K562 (cell line): ENCODE measurements at regions not wholly inside any gene's neighbourhood (a gene's known extent, or its start where the extent isn't known, plus 50 kb on each side); places are given as distances from the start of the nearest gene placed in this dataset.

Experiments
- ATAC-seq: fragments of 200-7000 bp; cut with Tn5 transposase; 3 replicates; pipeline ENCODE4 v1.9.1; 2020; ENCODE audit warnings: moderate library complexity
- BruUV-seq: library from RNA; stranded (reverse); fragments of 400-500 nt; replicated peaks from 2 replicates; lab custom pipeline; 2021; lab: Mats Ljungman, UMichigan
- CTCF ChIA-PET: fragments of 300-600 bp; formaldehyde crosslinking; extraction: SDS; loops from one replicate; lab custom pipeline; 2021; ENCODE audit warnings: low intra/inter-chr PET ratio; lab: Yijun Ruan, JAX
- POLR2A ChIA-PET: fragments of 300-600, 350-650 bp; sonication (Branson Sonifier 250); formaldehyde crosslinking; extraction: SDS; loops from one replicate; lab custom pipeline; 2021; ENCODE audit warnings: antibody characterized with exemption, inconsistent platforms; lab: Yijun Ruan, JAX
- DNase-seq, 4 experiments: peaks; one replicate each; pipeline versions ENCODE4 v3.0.0 to v3.0.0-alpha.2; 2011 to 2018; ENCODE audit warnings: low spot score in 3 of 4, mixed read lengths in 3 of 4; ENCODE audit errors: extremely low read depth in 1 of 4
- FAIRE-seq: peaks from 2 replicates; lab custom pipeline; 2011; peaks lifted over from hg19 to GRCh38; lab: Jason Lieb, UNC
- H2AFZ ChIP-seq: 2 replicates; pipeline ENCODE4 v1.6.0; 2011; ENCODE audit warnings: low read depth, low read length, control low read depth, inconsistent platforms
- H3K27ac ChIP-seq: fragments of 200-600 bp; 3 replicates; pipeline ENCODE4 v1.8.0; 2011; ENCODE audit warnings: low read depth, mild to moderate bottlenecking, control low read depth, inconsistent platforms, low read length, moderate library complexity, mixed read lengths; ENCODE audit errors: extremely low read depth
- H3K27me3 ChIP-seq, 2 experiments: fragments of 300-600 bp in 1 of 2; 2 replicates in 1 of 2; 3 replicates in 1 of 2; pipeline versions ENCODE4 v1.6.0 to v1.8.0; 2011; ENCODE audit warnings: inconsistent platforms in 2 of 2, low read length in 2 of 2, mild to moderate bottlenecking in 1 of 2, mixed read lengths in 1 of 2, moderate library complexity in 1 of 2; ENCODE audit not compliant: control insufficient read depth in 2 of 2, insufficient read depth in 2 of 2
- H3K36me3 ChIP-seq: fragments of 300-600 bp; 3 replicates; pipeline ENCODE4 v1.8.0; 2011; ENCODE audit warnings: mild to moderate bottlenecking, low read length, inconsistent platforms; ENCODE audit not compliant: control insufficient read depth, insufficient read depth
- H3K4me1 ChIP-seq, 2 experiments: fragments of 200-600 bp in 1 of 2; replicated peaks in 1 of 2; 2 replicates in 1 of 2; 3 replicates in 1 of 2; pipeline versions ENCODE4 v1.5.1 to v1.8.0; 2011; ENCODE audit warnings: inconsistent platforms in 2 of 2, low read length in 2 of 2, mild to moderate bottlenecking in 1 of 2, mixed read lengths in 1 of 2, moderate library complexity in 1 of 2; ENCODE audit not compliant: control insufficient read depth in 2 of 2, insufficient read depth in 2 of 2
- H3K4me2 ChIP-seq: 2 replicates; pipeline ENCODE4 v1.6.1; 2011; ENCODE audit warnings: low read length, control low read depth, inconsistent platforms, mixed read lengths; ENCODE audit not compliant: insufficient read depth
- H3K4me3 ChIP-seq: fragments of 200-600 bp; sonication (generic), shearing (Covaris generic); 2 replicates; pipeline ENCODE4 v1.5.1; 2016; ENCODE audit warnings: control low read depth, inconsistent platforms
- H3K79me2 ChIP-seq: fragments of 200-600 bp; 3 replicates; pipeline ENCODE4 v1.8.0; 2011; ENCODE audit warnings: low read length, inconsistent platforms; ENCODE audit not compliant: control insufficient read depth, insufficient read depth
- H3K9ac ChIP-seq, 2 experiments: 2 replicates each; pipeline versions ENCODE4 v1.6.0 to v1.6.1; 2011; ENCODE audit warnings: low read depth in 2 of 2, low read length in 2 of 2, control low read depth in 1 of 2, inconsistent platforms in 1 of 2, mild to moderate bottlenecking in 1 of 2, mixed read lengths in 1 of 2; ENCODE audit not compliant: insufficient read depth in 1 of 2
- H3K9me1 ChIP-seq: one replicate; pipeline ENCODE4 v1.6.0; 2011; ENCODE audit warnings: inconsistent platforms, mild to moderate bottlenecking, low read length, moderate library complexity; ENCODE audit not compliant: control insufficient read depth, insufficient read depth
- H3K9me3 ChIP-seq: replicated peaks from 2 replicates; pipeline ENCODE4 v1.5.1; 2011; ENCODE audit warnings: low read depth, low read length, inconsistent platforms; ENCODE audit not compliant: control insufficient read depth, insufficient read depth
- H4K20me1 ChIP-seq: replicated peaks from 2 replicates; pipeline ENCODE4 v1.6.1; 2011; ENCODE audit warnings: low read length, inconsistent platforms, mixed read lengths; ENCODE audit not compliant: control insufficient read depth, insufficient read depth
- ARID2 ChIP-seq: fragments of 450-650 bp; IDR thresholded peaks from 2 replicates; pipeline ENCODE4 v1.6.1; 2017; ENCODE audit warnings: antibody characterized with exemption, mild to moderate bottlenecking
- HNRNPK ChIP-seq: fragments of 200-400 bp; formaldehyde crosslinking; IDR thresholded peaks from one replicate; pipeline ENCODE4 v1.6.1; 2018; ENCODE audit warnings: mild to moderate bottlenecking, low read depth, low read length; ENCODE audit not compliant: poor library complexity, severe bottlenecking
- NFE2 ChIP-seq: IDR thresholded peaks from 2 replicates; pipeline ENCODE4 v1.6.1; 2014; ENCODE audit warnings: antibody characterized with exemption, low read depth
- NFIC ChIP-seq: fragments of 450-650 bp; IDR thresholded peaks from 2 replicates; pipeline ENCODE4 v1.6.1; 2017; ENCODE audit warnings: mild to moderate bottlenecking, inconsistent platforms
- PURB ChIP-seq: sonication (generic); formaldehyde crosslinking; IDR thresholded peaks from 2 replicates; pipeline ENCODE4 v1.9.0; 2021; ENCODE audit warnings: low read depth, mild to moderate bottlenecking, missing genetic modification reagents
- RBM39 ChIP-seq: fragments of 200-400 bp; formaldehyde crosslinking; optimal IDR thresholded peaks from 2 replicates; pipeline ENCODE3; 2018; ENCODE audit warnings: low read depth, low read length
- ZFP36 ChIP-seq: fragments of 150-350 bp; IDR thresholded peaks from 2 replicates; pipeline ENCODE4 v1.6.1; 2018; ENCODE audit warnings: low read length, low read depth; ENCODE audit not compliant: partially characterized antibody
- ZNF76 ChIP-seq: fragments of 250-450 bp; sonication (Bioruptor Pico); IDR thresholded peaks from 2 replicates; pipeline ENCODE4 v1.4.0; 2020; ENCODE audit warnings: mild to moderate bottlenecking, moderate library complexity, borderline replicate concordance
- WGBS: fragments of 100-300 bp; shearing (Covaris generic); methylation state at CpG from one replicate; pipeline ENCODE4 v1.1.6; 2016; ENCODE audit warnings: low coverage, mixed read lengths; ENCODE audit not compliant: insufficient coverage; ENCODE audit errors: missing lambda C conversion rate; 5-methylcytosine and 5-hydroxymethylcytosine counted together
- in situ Hi-C: fragments of 300-500 bp; cut with MboI; formaldehyde crosslinking; loops from 4 replicates; pipeline ENCODE4 v1.15.0; 2018; ENCODE audit warnings: inconsistent platforms, mixed read lengths
- intact Hi-C: fragments of 100-400 bp; cut with micrococcal nuclease; formaldehyde crosslinking; loops from 2 replicates; pipeline ENCODE4 v1.14.2; 2022
- TF ChIP-seq, protein P1 (sequence below): fragments of 250-450 bp; sonication (Bioruptor Pico); IDR thresholded peaks from 2 replicates; pipeline ENCODE4 v1.8.0; 2022; ENCODE audit warnings: moderate library complexity, mild to moderate bottlenecking, inconsistent platforms
- TF ChIP-seq, protein P2 (sequence below): conservative IDR thresholded peaks from 2 replicates; pipeline ENCODE4 v1.6.1; 2011; ENCODE audit warnings: low read depth, mild to moderate bottlenecking, low read length; ENCODE audit not compliant: control insufficient read depth
- TF ChIP-seq, protein P3 (sequence below): fragments of 450-650 bp; IDR thresholded peaks from 2 replicates; pipeline ENCODE4 v1.6.1; 2017; ENCODE audit warnings: mild to moderate bottlenecking, moderate library complexity
- TF ChIP-seq, protein P4 (sequence below): sonication (generic); IDR thresholded peaks from 2 replicates; pipeline ENCODE4 v1.6.1; 2016
- TF ChIP-seq, protein P5 (sequence below): fragments of 250-450 bp; sonication (Bioruptor Pico); IDR thresholded peaks from 2 replicates; pipeline ENCODE4 v1.5.0; 2021
- TF ChIP-seq, protein P6 (sequence below): fragments of 450-650 bp; IDR thresholded peaks from 2 replicates; pipeline ENCODE4 v1.6.1; 2016; ENCODE audit warnings: borderline replicate concordance

DNA sequence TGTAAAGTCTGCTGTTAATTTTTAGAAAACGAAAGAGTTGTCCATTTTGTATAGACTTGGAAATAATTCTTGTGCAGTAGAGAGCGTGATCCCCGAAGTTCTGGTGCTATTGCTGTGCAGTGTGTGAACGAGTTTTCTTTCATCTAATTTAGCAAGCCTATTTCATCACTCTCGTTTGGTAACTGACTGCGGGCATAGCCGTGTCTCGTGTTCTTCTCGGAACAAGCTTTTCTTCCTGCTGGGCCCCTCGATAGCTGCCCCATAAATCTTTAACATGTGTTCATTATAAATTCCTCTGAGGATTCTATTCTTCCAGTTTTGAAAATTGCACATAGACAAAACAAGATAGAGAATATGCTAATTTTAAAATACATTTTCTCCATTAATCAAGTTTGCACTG, 622.0 kb upstream of the PFKP start (continued):
- TF ChIP-seq ZFP36 = no peak
- TF ChIP-seq, protein P1, sequence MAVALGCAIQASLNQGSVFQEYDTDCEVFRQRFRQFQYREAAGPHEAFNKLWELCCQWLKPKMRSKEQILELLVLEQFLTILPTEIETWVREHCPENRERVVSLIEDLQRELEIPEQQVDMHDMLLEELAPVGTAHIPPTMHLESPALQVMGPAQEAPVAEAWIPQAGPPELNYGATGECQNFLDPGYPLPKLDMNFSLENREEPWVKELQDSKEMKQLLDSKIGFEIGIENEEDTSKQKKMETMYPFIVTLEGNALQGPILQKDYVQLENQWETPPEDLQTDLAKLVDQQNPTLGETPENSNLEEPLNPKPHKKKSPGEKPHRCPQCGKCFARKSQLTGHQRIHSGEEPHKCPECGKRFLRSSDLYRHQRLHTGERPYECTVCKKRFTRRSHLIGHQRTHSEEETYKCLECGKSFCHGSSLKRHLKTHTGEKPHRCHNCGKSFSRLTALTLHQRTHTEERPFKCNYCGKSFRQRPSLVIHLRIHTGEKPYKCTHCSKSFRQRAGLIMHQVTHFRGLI (CRISPR knock-in tag) = no peak
- TF ChIP-seq PURB = no peak
- no peak for TF ChIP-seq NFE2
- TF ChIP-seq, protein P2, sequence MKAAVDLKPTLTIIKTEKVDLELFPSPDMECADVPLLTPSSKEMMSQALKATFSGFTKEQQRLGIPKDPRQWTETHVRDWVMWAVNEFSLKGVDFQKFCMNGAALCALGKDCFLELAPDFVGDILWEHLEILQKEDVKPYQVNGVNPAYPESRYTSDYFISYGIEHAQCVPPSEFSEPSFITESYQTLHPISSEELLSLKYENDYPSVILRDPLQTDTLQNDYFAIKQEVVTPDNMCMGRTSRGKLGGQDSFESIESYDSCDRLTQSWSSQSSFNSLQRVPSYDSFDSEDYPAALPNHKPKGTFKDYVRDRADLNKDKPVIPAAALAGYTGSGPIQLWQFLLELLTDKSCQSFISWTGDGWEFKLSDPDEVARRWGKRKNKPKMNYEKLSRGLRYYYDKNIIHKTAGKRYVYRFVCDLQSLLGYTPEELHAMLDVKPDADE = no peak
- TF ChIP-seq, protein P3, sequence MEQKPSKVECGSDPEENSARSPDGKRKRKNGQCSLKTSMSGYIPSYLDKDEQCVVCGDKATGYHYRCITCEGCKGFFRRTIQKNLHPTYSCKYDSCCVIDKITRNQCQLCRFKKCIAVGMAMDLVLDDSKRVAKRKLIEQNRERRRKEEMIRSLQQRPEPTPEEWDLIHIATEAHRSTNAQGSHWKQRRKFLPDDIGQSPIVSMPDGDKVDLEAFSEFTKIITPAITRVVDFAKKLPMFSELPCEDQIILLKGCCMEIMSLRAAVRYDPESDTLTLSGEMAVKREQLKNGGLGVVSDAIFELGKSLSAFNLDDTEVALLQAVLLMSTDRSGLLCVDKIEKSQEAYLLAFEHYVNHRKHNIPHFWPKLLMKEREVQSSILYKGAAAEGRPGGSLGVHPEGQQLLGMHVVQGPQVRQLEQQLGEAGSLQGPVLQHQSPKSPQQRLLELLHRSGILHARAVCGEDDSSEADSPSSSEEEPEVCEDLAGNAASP = no peak

DNA sequence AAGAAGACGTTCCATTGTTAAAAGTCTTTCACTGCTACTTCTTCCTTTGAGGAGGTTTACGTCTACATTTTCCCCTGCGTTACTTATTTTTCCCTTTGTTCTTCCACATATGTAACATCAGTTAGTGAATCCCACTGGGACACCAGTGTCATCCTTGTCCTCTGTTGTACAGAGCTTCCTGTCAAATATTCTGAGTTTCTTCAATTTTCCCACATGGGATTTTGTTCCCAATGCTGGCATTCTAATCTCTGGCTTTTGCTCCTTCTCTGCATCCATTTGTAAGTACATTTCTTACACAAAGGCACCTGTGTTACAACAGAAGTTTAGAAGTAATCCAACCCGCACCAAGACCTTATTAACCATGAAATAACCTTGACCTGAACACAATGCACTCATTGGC, 627.4 kb upstream of the PFKP start:
- H3K4me3 ChIP-seq = no peak overlapping the region
- no TSS peak for BruUV-seq
- intact Hi-C loops = no loop called here

More for the DNA sequence above, 627.4 kb upstream of the PFKP start:
- Histone ChIP-seq H3K4me1 (no peaks in the 10 kb centered on the region), H3K4me2 (no peak overlapping the region), H3K79me2 (no peaks in the 10 kb centered on the region), H3K9me3 (no peaks in the 10 kb centered on the region), H3K9me1 (no peaks in the 10 kb centered on the region), H3K36me3 (no peaks in the 10 kb centered on the region), H4K20me1 (no peaks in the 10 kb centered on the region; the same call in 1 of the 2 replicates), H3K27ac (no peak overlapping the region), H2AFZ (no peak overlapping the region), H3K9ac (no peak overlapping the region), H3K27me3 (no peaks in the 10 kb centered on the region; a peak in 1 of 5 replicates)
- POLR2A ChIA-PET = no interaction called here
- DNase-seq (no peak), FAIRE-seq (no peak), ATAC-seq (no peak)
- TF ChIP-seq, protein P4, sequence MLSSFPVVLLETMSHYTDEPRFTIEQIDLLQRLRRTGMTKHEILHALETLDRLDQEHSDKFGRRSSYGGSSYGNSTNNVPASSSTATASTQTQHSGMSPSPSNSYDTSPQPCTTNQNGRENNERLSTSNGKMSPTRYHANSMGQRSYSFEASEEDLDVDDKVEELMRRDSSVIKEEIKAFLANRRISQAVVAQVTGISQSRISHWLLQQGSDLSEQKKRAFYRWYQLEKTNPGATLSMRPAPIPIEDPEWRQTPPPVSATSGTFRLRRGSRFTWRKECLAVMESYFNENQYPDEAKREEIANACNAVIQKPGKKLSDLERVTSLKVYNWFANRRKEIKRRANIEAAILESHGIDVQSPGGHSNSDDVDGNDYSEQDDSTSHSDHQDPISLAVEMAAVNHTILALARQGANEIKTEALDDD = no peak
- TF ChIP-seq, protein P5, sequence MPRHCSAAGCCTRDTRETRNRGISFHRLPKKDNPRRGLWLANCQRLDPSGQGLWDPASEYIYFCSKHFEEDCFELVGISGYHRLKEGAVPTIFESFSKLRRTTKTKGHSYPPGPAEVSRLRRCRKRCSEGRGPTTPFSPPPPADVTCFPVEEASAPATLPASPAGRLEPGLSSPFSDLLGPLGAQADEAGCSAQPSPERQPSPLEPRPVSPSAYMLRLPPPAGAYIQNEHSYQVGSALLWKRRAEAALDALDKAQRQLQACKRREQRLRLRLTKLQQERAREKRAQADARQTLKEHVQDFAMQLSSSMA = no peak
- no peak for TF ChIP-seq NFIC
- TF ChIP-seq ARID2 = no peak
- TF ChIP-seq RBM39 = no peak
- TF ChIP-seq, protein P6, sequence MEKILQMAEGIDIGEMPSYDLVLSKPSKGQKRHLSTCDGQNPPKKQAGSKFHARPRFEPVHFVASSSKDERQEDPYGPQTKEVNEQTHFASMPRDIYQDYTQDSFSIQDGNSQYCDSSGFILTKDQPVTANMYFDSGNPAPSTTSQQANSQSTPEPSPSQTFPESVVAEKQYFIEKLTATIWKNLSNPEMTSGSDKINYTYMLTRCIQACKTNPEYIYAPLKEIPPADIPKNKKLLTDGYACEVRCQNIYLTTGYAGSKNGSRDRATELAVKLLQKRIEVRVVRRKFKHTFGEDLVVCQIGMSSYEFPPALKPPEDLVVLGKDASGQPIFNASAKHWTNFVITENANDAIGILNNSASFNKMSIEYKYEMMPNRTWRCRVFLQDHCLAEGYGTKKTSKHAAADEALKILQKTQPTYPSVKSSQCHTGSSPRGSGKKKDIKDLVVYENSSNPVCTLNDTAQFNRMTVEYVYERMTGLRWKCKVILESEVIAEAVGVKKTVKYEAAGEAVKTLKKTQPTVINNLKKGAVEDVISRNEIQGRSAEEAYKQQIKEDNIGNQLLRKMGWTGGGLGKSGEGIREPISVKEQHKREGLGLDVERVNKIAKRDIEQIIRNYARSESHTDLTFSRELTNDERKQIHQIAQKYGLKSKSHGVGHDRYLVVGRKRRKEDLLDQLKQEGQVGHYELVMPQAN = no peak
- TF ChIP-seq HNRNPK = no peak
- TF ChIP-seq ZNF76 (CRISPR knock-in tag) = no peak
- CTCF ChIA-PET = no interaction called here
- in situ Hi-C loops = no loop called here
- 0% methylated on average over 4 of the region's 4 CpGs for WGBS
